ENCODE measurements at regions not wholly inside any gene's neighbourhood (a gene's known extent, or its start where the extent isn't known, plus 50 kb on each side); places are given as distances from the start of the nearest gene placed in this dataset.

- DNase-seq, result no peak
Observed at GRCh38 chrX:23525531-23525930, 141.8 kb upstream of the PRDX4 start.

- no peak for DNase-seq
Observed at GRCh38 chrX:23540532-23540931, 126.8 kb upstream of the PRDX4 start.

- no peak for DNase-seq
Observed at GRCh38 chrX:23548164-23548563, 119.1 kb upstream of the PRDX4 start.

GRCh38 chrX:23552303-23552702 is 115.0 kb upstream of the PRDX4 start:
- DNase-seq, result no peak

GRCh38 chrX:23554304-23554703 is 113.0 kb upstream of the PRDX4 start:
- peak in 1 of 51 donors; percentile 1 for DNase-seq

GRCh38 chrX:23557070-23557469 is 110.2 kb upstream of the PRDX4 start:
- no peak for DNase-seq

- DNase-seq, result no peak
Observed at GRCh38 chrX:23559975-23560374, 107.3 kb upstream of the PRDX4 start.

- DNase-seq, result no peak
Observed at GRCh38 chrX:23570674-23571343, 96.5 kb upstream of the PRDX4 start.

- no peak for DNase-seq
Observed at GRCh38 chrX:23575281-23575680, 92.0 kb upstream of the PRDX4 start.

- DNase-seq, result peak in 1 of 51 donors; percentile 0
Observed at GRCh38 chrX:23578079-23578478, 89.2 kb upstream of the PRDX4 start.

- DNase-seq, result no peak
Observed at GRCh38 chrX:23589496-23589895, 77.8 kb upstream of the PRDX4 start.

GRCh38 chrX:23592741-23593140 is 74.6 kb upstream of the PRDX4 start:
- DNase-seq, result no peak

GRCh38 chrX:23598575-23598974 is 68.7 kb upstream of the PRDX4 start:
- DNase-seq, result no peak

- DNase-seq, result no peak
Observed at GRCh38 chrX:23603501-23603900, 63.8 kb upstream of the PRDX4 start.

- DNase-seq, result no peak
Observed at GRCh38 chrX:23610495-23610894, 56.8 kb upstream of the PRDX4 start.

- DNase-seq, result no peak
Observed at GRCh38 chrX:23612846-23613245, 54.4 kb upstream of the PRDX4 start.

GRCh38 chrX:23616361-23616760 is 50.9 kb upstream of the PRDX4 start:
- no peak for DNase-seq

Measured in hypothalamus (tissue), 51 donors.